ENCODE measurements at regions not wholly inside any gene's neighbourhood (a gene's known extent, or its start where the extent isn't known, plus 50 kb on each side); places are given as distances from the start of the nearest gene placed in this dataset.
"Not testable (repeated sequence)": the region's sequence is repeated elsewhere in the genome, so short reads cannot be mapped to it uniquely, and the experiment has no call there.

DNA sequence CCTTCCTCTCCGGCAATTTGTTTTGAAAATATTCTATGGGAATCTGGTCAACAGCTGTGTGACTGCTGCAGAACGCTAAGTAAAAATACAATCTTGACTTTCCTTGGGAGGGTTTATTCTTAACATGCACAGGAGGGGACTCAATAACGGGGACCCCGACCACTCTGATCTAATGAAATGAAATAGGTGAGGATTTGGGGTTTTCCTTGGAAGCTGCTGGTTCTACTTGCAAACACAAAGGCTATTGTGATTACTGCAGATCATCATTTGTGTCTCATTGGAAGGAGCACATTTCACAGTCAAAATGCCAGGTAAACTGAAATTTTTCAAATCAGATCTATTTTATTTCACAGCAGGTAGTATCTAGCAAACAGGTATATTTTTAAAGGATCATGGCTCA is 366.1 kb downstream of the SHANK2 start:
- no peak for DNase-seq

DNA sequence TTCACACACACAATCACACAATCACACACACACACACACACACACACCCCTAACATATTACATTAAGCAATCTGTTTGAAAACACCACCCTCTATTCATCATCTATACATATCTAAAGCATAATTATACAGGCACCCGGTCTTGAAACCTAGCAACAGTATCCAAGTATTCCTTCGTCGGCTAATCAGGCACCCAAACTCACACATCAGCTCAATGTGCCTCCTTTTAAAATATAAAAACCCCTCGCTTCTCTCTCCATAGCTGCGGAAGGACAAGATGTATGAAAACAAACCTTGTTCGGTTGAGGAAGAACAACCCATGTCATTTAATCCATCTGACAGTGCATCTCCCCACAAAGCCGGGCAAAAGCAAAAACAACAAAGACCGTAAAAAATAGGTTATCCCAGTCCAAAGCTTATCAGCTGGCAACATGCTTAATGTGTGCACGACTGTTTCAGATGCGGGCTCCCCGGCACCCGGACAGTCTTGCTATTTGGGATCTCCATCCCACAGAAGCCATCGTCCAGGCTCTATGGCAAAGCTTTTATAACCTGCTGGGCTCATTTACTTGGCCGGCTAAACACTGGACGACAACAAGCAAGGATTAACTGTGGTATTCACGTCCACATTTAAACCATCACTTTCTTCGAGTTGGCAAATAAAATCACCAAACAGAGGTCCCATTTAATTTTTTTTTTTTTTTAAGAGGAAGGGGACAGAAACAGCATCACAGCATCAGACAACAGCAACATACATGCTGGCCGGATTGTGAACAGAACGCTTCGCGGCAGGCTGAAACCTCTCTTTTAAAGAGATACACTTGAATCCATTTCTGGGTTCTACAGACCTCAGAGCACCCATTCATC is 365.5 kb downstream of the SHANK2 start:
- DNase-seq = no peak

DNA sequence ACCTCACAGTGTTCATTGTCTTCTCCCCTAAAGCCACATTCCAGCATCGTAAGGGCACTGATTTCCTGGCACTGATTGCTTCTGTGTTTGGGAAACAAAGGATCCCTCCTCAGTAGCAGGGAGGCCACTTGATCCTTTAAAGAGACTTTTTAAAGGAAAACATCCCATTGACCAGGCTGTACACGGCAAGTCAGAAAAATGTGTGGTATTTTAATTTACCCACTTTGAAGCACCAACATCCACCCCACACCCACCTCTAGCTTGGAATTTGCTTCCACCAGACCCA is 364.9 kb downstream of the SHANK2 start:
- no peak for DNase-seq

DNA sequence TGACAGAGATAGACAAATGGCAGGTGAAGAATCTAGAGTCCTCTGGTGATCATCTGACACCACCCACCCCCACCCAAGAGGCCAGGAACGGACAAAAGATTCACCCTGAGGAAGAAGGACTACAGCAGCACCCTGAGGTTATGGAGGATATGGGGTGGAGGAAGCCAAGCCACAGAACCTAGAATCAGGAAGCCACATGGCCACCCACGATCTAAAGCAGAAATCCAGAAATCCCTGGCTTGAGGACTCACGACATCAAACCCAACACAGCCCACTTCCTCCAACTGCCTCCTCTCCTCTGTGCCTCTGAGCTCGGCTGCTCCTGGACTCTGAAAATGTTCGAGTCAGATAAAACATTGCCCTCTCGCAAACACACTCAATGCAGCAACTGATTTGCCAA is 364.3 kb downstream of the SHANK2 start:
- DNase-seq = no peak

DNA sequence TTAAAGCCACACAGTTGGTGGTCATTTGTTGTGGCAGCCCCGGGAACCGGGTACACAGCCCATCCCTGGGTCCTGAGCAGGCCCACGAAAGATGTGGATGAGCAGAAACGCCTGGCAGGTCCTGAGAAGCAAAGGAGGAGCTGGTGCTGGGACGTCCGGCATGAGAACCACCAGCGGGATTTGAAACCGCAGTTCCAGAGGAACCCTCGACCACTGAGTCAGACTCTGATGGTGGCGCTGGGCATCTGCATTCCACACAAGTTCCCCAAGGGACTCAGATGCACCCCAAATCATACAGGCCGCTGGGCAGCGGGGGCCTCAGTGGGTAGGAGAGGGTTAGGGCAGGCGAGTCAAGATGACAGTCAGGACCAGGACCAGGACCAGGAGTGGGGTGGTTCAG is 363.0 kb downstream of the SHANK2 start:
- DNase-seq = no peak

DNA sequence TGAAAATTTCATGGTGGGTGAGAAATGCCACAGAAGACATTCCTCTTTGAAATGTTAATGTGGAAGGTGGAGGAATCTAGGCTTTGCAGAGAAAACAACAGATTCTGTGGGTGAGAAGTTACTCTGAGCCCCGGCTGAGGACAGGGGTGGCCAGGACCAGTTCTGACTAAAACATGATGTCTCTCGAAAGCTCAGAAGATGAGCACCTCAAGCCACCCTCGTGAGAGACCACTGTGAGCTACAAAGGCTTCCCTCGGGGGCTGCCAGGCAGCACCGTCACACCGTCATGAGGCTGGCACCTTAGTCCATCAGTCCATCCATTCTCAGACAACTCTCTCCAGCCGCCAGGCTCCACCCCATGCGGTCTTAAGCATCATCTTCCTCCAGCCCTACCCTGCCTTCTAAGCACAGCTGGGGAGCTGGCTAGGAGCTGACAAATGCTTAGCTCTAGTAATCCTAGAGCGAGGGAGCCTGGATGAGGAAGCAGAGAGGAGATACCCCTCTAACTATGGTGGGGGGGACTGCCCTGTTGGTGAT is 360.5 kb downstream of the SHANK2 start:
- no peak for DNase-seq

DNA sequence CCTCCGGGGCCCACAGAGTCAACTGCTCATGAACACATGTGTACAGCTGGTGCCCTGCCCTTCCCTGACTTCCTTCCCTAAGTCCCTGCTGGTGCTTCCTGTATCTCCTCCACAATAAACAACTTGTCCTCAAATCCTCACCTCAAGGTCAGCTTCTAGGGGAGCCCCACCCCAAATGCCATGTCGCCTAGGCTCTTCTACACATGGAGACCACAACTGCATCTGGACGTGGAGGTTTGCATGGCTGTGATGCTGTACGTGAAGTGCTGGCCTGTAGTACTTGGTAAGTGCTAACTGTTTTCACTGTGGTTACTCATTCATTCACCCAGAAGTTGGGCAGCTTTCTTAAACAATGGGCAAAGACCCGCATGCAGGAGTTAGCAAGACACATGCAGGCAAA is 359.5 kb downstream of the SHANK2 start:
- DNase-seq = no peak

DNA sequence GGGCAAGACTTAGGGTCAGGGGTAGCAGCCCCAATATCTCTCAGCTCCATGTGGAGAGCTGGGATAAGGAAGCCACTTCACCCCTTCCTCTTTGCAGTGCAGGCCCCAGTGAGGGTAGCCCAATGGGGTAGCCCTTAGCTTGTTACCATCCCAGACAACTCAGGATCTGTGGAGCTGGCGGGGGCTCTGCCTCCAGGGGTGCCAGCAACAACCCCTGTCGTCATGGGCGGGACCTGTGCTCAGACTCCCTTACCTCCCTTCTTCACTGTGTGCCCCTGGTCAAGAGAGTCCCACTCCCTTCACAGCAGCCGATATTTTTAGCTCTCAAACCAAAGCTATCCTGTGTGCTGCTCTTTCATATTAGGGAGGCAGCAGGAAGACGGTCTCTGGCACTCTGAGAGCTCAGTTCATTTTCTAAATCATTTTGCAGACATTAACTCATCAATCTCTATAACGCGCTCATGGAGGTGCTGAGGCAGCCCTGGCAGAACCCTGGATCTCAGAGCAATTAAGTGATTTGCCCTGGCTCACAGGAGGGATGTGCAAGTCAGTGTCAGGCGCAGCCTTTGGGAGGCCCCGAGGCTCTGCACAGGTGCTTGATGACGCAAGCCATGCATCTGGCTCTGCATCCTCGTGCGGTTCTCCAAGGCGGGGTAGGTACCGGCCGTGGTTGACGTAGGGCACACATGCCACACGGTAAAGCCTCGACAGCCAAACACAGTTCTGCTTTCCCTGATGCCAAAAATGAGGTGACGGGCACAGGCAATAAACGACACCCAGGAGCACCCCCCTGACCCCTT is 357.6 kb downstream of the SHANK2 start:
- DNase-seq = no peak

DNA sequence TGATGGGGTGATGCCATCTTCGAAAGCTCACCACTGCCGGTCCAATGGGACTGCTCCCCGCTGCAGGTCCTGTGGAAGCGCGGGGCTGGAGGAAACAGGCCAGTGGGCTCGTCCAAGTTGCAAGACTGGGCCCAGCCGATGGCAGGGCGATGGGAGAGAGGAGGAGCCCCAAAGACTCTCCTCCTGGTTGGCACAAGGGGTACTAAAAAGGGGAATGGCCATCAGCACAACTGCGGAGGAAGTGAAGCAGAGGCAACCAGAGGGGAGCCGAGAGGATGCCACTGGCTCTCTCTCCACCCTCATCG is 357.1 kb downstream of the SHANK2 start:
- no peak for DNase-seq

DNA sequence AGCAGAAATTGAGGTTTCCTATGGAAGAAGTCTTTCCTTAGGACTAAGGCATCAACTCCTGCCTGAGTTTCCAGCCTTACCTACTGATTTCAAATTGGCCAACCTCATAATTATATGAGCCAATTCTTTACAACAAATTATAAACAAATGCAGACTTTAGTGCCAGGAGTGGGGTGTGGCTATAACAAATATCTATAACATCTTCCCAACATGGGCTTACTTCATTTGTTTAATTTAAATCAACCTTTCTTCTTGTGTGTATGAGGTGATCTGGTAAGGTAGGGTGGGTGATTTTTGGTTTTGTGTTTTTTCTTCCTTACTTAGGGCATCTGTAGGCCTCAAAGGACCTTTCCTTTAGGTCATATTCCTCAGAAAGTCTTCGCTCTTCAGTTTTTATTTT is 354.9 kb downstream of the SHANK2 start:
- DNase-seq = no peak

DNA sequence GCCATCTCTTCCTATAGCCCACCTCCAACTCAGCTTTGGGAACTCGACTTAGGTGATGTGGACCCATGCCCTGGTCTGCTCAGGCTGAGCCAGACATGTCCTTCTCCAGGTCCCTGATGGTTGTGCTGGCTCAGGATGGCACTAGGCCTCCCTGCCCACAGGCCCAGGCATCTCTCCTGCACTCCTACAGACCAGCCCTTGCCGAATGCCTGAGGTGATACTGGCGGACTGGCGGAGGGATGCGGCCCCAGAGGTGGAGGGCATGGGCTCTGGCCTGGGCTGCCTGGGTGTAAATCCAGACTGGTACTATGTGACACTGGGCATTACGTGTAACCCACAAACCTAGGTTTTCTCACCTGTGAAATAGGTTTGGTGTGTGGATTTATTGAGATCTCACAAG is 352.8 kb downstream of the SHANK2 start:
- DNase-seq = no peak

DNA sequence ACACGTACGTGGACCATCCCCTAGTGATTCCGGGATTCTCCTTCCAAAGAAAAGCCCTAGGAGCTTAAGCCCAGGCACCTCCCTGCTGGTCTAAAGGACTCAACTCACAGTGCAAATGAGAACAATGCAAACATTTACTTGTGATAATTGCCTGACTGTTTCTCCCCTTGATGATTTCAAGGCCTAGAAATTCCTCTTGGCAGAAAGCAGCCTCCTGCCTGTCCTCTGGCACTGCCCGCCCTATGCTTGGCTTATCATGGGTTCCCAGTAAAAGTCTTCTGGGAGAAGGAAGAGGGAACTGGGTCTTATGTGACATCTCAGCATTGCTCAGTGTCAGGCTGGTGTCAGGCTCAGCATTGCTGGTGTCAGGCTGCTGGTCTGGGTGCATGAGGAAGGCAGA is 351.8 kb downstream of the SHANK2 start:
- DNase-seq = no peak

DNA sequence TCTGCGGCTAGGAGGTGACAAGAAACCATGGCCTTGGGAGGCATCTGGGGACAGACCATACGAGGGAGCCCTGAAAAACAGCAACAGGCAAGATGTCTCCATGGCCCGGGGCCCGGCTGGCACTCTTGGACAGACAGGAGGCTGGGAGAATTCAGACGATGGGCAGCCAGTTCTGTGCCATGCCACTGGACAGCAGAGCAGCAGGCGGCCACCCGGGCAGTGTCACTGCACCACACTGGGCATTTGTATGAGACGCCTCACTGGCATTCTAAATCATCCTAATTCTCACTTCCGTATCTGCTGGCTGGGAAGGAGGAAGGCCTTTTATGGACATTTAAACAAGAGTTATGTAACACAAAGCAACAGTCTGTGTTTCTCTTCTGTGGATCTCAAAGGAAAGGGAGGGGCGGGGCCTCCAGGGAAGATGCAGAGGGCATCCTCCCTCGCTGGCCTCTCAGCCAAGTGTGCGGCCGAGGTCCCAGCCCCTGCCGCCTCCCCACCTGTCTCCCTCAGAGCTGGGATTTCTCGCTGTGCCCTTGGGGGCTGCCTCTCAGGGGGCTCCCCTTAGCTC is 350.3 kb downstream of the SHANK2 start:
- DNase-seq = no peak

DNA sequence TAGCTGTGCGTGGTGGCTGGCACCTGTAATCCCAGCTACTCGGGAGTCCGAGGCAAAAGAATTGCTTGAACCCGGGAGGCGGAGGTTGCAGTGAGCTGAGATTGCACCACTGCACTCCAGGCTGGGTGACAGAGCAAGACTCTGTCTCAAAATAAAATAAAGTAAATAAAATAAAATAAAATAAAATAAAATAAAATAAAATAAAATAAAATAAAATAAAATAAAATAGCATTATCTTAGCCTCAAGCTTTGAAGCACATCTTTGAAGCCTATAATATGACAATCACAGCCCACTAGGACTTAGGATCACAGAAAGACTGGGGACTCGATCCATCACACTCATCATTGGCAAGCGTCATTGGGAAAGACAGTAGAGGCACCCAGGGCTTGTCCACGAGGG is 349.1 kb downstream of the SHANK2 start:
- not testable (repeated sequence) for DNase-seq

DNA sequence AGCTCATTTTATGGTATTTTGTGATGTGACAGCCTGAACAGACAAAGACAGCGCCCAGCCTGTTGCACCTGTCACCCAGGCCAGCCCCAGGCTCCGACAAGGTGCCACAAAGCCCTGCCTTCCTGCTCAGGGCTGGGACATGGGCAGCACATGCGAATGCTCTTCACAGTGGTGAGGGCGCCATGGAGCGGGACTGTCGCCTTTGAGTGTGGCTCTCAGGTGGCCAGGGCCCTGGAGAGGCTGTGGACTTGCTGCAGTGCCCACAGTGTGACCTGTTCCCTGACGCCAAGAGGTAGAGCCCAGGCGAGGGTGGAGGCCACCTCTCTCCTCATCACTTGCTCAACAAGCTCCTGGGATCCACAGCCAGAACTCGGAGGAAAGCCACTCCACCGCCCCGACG is 346.3 kb downstream of the SHANK2 start:
- no peak for DNase-seq

DNA sequence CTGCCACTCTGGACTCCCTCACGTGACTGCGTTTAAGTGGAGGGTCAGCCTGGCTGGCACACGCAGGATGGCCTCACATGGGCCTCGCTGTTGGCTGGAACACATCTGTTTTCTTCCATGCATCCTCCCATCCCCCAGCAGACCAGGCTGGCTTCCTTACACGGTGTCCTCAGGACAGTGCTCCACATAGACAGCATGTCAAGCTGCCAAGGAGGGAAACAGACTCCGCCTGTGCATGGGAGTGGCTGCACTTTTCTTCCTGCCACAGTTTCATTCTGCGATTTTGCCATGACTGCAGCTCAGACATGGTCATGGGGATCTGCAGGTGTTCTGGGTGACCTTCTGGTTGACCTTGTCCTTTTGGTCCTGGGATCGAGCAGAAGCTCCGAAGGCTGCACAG is 344.2 kb downstream of the SHANK2 start:
- no peak for DNase-seq

DNA sequence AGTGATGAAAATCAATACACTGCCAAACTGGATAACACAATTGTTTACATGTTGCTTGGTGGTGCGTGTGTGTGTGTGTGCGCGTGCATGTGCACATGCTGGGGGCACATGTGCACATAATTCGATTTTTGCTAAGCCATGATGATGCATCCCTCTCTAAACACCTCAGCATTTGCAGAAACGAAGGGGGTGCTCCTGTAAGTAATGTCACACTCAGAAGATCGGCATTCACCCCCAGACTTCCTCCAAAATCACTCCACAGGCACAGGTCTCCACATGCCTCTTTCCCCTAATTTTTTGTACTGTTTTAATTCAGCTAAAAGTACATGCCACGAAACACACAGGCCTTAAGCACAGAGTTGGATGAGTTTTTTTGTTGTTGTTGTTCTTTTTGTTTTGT is 341.5 kb downstream of the SHANK2 start:
- no peak for DNase-seq

DNA sequence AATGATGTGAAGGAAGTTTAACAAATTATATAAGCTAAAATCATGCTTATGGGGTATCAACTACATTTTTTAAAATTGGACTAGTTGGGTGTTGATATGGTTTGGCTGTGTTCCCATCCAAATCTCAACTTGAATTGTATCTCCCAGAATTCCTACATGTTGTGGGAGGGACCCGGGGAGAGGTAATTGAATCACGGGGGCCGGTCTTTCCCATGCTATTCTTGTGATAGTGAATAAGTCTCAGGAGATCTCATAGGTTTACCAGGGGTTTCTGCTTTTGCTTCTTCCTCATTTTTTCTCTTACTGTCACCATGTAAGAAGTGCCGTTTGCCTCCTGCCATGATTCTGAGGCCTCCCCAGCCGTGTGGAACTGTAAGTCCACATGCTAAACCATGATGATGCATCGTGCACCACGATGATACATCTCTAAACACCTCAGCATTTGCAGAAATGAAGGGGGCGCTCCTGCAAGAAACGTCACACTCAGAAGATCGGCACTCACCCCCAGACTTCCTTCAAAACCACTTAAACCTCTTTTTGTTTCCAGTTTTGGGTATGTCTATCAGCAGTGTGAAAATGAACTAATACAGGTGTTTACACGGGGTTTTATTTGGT is 340.0 kb downstream of the SHANK2 start:
- DNase-seq = no peak

DNA sequence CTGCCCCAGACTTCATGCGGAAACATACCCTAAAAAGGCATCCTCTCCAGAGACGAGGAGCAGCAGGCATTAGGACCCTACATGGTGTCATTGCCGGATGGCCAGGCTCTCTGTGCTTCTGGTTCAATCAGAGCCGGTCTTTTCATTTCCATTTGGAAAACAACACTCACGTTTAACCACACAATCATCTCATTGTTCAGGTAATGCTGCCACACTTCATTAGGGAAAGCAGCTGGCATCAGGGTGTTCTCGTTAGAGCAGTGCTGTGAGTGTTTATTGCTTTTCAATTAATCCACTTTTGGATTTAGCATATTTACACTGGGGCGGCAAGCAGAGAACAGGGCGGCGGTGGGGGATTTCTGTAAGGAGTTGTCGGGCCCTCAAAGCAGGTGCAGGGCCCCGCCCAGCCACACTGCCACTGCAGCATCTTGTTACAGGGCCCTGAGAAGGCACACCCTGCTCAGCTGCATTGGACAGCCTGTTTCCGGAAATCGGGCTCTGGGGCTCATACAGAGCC is 338.6 kb downstream of the SHANK2 start:
- peak; percentile 97 for DNase-seq

DNA sequence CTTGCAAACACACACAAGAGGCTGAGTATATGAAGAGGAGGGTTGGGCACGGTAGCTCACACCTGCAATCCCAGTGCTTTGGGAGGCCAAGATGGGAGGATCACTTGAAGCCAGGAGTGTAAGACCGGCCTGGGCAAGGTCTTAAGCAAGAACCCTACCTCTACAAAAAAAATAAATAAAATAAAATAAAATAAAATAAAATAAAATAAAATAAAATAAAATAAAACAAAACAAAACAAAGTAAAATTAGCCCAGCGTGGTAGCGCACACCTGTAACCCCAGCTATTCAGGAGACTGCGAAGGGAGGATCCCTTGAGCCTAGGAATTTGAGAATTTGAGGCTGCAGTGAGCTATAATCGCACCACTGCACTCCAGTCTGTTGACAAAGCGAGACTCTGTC is 337.9 kb downstream of the SHANK2 start:
- no peak for DNase-seq

DNA sequence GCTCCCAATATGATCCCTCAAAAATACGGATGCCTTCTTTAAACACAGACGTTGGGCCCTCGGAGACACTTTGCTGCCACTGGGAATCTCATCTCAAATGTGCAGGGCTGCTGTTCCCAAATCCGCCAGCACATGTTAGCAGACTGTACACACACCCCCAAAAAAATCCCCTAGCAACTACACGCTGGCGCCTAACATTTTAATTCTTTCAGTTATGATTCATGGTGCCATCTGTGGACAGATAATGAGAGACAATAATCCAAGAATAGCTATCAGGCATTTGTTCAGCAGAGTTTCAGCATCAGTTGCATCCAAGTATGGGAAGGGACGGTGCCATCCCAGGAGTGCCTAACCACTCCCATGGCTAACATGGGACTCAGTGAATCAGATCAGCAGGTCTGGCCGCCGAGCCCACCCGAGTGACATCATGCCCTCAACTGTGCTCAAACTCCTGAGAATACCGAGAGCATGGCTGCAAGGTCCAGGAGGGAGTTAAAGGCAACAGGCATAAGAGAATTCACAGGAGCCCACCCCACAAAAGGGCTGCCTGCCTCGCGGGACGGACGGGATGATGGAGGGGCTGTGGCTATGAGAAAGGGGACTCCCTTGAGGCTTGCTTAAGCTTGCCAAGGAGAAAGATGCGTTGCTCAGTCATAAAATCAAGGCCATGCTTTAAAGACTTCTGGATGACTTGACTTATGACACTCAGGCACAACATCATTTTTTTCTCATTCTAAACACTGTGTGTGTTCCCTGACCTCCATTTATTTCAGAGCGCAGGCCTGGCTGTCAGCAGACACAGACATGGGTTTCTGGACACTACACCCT is 337.0 kb downstream of the SHANK2 start:
- DNase-seq = no peak

DNA sequence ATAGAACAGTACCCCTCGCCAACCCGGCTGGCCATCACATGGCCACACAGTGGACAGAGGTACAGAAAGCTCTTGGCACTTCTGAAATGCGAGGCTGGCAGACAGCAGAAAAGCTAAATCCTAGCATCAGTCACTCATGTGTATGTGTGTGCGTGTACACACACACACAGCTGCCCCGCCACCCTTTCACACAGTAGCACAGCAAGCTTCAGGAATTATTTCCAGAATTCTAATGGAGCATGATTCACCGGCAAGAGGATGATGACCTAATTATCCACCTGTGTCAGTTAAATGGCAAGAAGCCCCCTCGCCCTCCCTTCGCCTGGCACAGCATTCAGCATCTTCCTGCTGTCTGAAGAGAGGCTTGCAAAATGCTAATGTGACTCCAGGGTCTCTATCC is 336.0 kb downstream of the SHANK2 start:
- DNase-seq = peak; percentile 33

DNA sequence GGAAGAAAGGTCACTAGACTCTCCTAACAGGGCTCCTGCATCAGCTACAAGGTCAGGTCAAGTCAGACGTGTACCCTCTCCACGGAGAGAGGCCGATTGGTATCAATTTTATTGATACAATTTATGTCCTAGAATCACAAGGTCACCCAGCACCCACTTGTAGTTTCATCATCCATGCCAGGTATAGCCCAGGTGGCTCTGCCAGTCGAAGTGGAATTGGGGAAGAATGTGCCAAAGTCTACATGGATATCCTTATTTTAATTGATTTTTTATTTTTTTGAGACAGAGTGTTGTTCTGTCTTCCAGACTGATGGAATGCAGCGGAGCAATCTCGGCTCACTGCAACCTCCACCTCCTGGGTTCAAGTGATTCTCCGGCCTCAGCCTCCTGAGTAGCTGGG is 334.1 kb downstream of the SHANK2 start:
- no peak for DNase-seq
